ENCODE measurements at regions not wholly inside any gene's neighbourhood (a gene's known extent, or its start where the extent isn't known, plus 50 kb on each side); places are given as distances from the start of the nearest gene placed in this dataset.

GRCh38 chr20:60258255-60258863 is 300.1 kb downstream of the CDH26 start:
- TF ChIP-seq MAZ (IDR thresholded peaks at IDR 0.05; ENCODE audit: borderline replicate concordance, low read depth, low read length) (no peak), POLR2A (IDR thresholded peaks at IDR 0.05; ENCODE audit: low read length) (no peak), CTCF (IDR thresholded peaks at IDR 0.05) (no peak), MYC (IDR thresholded peaks at IDR 0.05; ENCODE audit: borderline replicate concordance, low read length) (no peak), CHD4 (IDR thresholded peaks at IDR 0.05; ENCODE audit: borderline replicate concordance) (no peak), RAD21 (conservative IDR thresholded peaks at IDR 0.05 in 1 of 2, IDR thresholded peaks at IDR 0.05 in 1 of 2) (no peak), RARB (CRISPR knock-in tag; IDR thresholded peaks at IDR 0.05) (no peak), TFCP2L1 (CRISPR knock-in tag; IDR thresholded peaks at IDR 0.05) (no peak)
